HepG2 (cell line): ENCODE measurements at regions not wholly inside any gene's neighbourhood (a gene's known extent, or its start where the extent isn't known, plus 50 kb on each side); places are given as distances from the start of the nearest gene placed in this dataset.

Source experiments
- ASH2L ChIP-seq: fragments of 300-600, 200-600 bp; sonication (generic); IDR thresholded peaks from 2 replicates; pipeline ENCODE4 v1.7.0; 2017; ENCODE audit warnings: low read depth, mild to moderate bottlenecking, moderate library complexity, mixed read lengths, low read length; ENCODE audit not compliant: insufficient read length
- BATF2 ChIP-seq: sonication (generic); formaldehyde crosslinking; IDR thresholded peaks from 2 replicates; pipeline ENCODE4 v1.8.0; 2022; ENCODE audit warnings: mild to moderate bottlenecking, missing genetic modification reagents, moderate library complexity
- EHMT2 ChIP-seq: fragments of 200-600 bp; sonication (generic); IDR thresholded peaks from 2 replicates; pipeline ENCODE4 v1.7.0; 2017; ENCODE audit warnings: antibody characterized with exemption, low read depth, low read length, borderline replicate concordance
- HDAC2 ChIP-seq: sonication (generic); formaldehyde crosslinking; IDR thresholded peaks from 2 replicates; pipeline ENCODE4 v1.4.0; 2020; ENCODE audit warnings: missing genetic modification reagents
- HHEX ChIP-seq: IDR thresholded peaks from 2 replicates; pipeline ENCODE4 v1.6.1; 2016; ENCODE audit warnings: control low read depth
- HIVEP1 ChIP-seq: sonication (generic); formaldehyde crosslinking; IDR thresholded peaks from 2 replicates; pipeline ENCODE4 v1.4.0; 2020; ENCODE audit warnings: mild to moderate bottlenecking, missing genetic modification reagents
- HNF4G ChIP-seq, 2 experiments: sonication (generic) in 1 of 2; formaldehyde crosslinking in 1 of 2; IDR thresholded peaks; 2 replicates each; pipeline versions ENCODE4 v1.4.0 to v1.6.1; 2011 to 2020; ENCODE audit warnings: borderline replicate concordance in 2 of 2, low read depth in 2 of 2, mild to moderate bottlenecking in 2 of 2, low read length in 1 of 2, missing genetic modification reagents in 1 of 2, moderate library complexity in 1 of 2
- KDM3A ChIP-seq: IDR thresholded peaks from 2 replicates; pipeline ENCODE4 v1.6.1; 2018; ENCODE audit warnings: low read depth, missing compliant biosample characterization
- NFE2L1 ChIP-seq: sonication (generic); formaldehyde crosslinking; IDR thresholded peaks from 2 replicates; pipeline ENCODE4 v1.4.0; 2020; ENCODE audit warnings: missing genetic modification reagents, mild to moderate bottlenecking, borderline replicate concordance
- NFYB ChIP-seq: sonication (generic); formaldehyde crosslinking; IDR thresholded peaks from 2 replicates; pipeline ENCODE4 v1.4.0; 2020; ENCODE audit warnings: missing genetic modification reagents
- PHF5A ChIP-seq: IDR thresholded peaks from one replicate; pipeline ENCODE4 v1.6.1; 2018; ENCODE audit warnings: low read depth, missing genetic modification reagents; ENCODE audit not compliant: unreplicated experiment
- PREB ChIP-seq: sonication (generic); formaldehyde crosslinking; IDR thresholded peaks from 2 replicates; pipeline ENCODE4 v1.4.0; 2020; ENCODE audit warnings: missing genetic modification reagents
- SIN3B ChIP-seq: fragments of 150-350 bp; IDR thresholded peaks from 2 replicates; pipeline ENCODE4 v1.6.1; 2014; ENCODE audit warnings: low read length
- SP140L ChIP-seq: sonication (generic); formaldehyde crosslinking; IDR thresholded peaks from 2 replicates; pipeline ENCODE4 v1.4.0; 2020; ENCODE audit warnings: missing genetic modification reagents, borderline replicate concordance
- TEF ChIP-seq: sonication (generic); formaldehyde crosslinking; IDR thresholded peaks from 2 replicates; pipeline ENCODE4 v1.5.0; 2020; ENCODE audit warnings: missing genetic modification reagents
- ZBTB10 ChIP-seq: sonication (generic); formaldehyde crosslinking; IDR thresholded peaks from 2 replicates; pipeline ENCODE4 v1.4.0; 2020; ENCODE audit warnings: missing genetic modification reagents, borderline replicate concordance
- ZFY ChIP-seq: sonication (generic); formaldehyde crosslinking; IDR thresholded peaks from 2 replicates; pipeline ENCODE4 v1.4.0; 2020; ENCODE audit warnings: missing genetic modification reagents
- ZMYM3 ChIP-seq: sonication (generic); formaldehyde crosslinking; IDR thresholded peaks from 2 replicates; pipeline ENCODE4 v1.5.1; 2020; ENCODE audit warnings: mild to moderate bottlenecking, missing genetic modification reagents
- ZNF224 ChIP-seq: sonication (generic); formaldehyde crosslinking; IDR thresholded peaks from 2 replicates; pipeline ENCODE4 v1.5.0; 2020; ENCODE audit warnings: mild to moderate bottlenecking, missing genetic modification reagents
- ZNF496 ChIP-seq: sonication (generic); formaldehyde crosslinking; IDR thresholded peaks from 2 replicates; pipeline ENCODE4 v1.8.1; 2023; ENCODE audit warnings: mild to moderate bottlenecking, moderate library complexity, missing genetic modification reagents; ENCODE audit not compliant: insufficient replicate concordance
- ZNF503 ChIP-seq: sonication (generic); formaldehyde crosslinking; IDR thresholded peaks from 2 replicates; pipeline ENCODE4 v1.4.0; 2020; ENCODE audit warnings: missing genetic modification reagents
- ZNF558 ChIP-seq: sonication (generic); formaldehyde crosslinking; IDR thresholded peaks from 2 replicates; pipeline ENCODE4 v1.9.0; 2022; ENCODE audit warnings: mild to moderate bottlenecking, missing genetic modification reagents, borderline replicate concordance
- ZSCAN31 ChIP-seq: sonication (generic); formaldehyde crosslinking; IDR thresholded peaks from 2 replicates; pipeline ENCODE4 v1.5.0; 2020; ENCODE audit warnings: low read depth, mild to moderate bottlenecking, missing genetic modification reagents

GRCh38 chr6:157728183-157728881 lies 94.7 kb upstream of the SNX9 start (continued):
- TF ChIP-seq NFE2L1 (CRISPR knock-in tag) (no peak), HIVEP1 (CRISPR knock-in tag) (no peak), ZNF224 (CRISPR knock-in tag) (no peak), ZNF503 (CRISPR knock-in tag) (no peak), ZBTB10 (CRISPR knock-in tag) (no peak), ZSCAN31 (CRISPR knock-in tag) (no peak), HNF4G (IDR thresholded peaks at IDR 0.05; ENCODE audit: borderline replicate concordance, low read depth, low read length) (peak; percentile 96), HNF4G (CRISPR knock-in tag; IDR thresholded peaks at IDR 0.05; ENCODE audit: borderline replicate concordance, low read depth) (peak; percentile 92; the same call in 1 of the 2 replicates), HDAC2 (CRISPR knock-in tag) (peak; percentile 94), BATF2 (CRISPR knock-in tag) (no peak), EHMT2 (peak; percentile 19; the same call in 1 of the 2 replicates), SIN3B (no peak), ZNF558 (no peak), ZMYM3 (CRISPR knock-in tag) (peak; percentile 69), NFYB (CRISPR knock-in tag) (peak; percentile 57), HHEX (CRISPR knock-in tag) (no peak), PREB (CRISPR knock-in tag) (no peak), SP140L (CRISPR knock-in tag) (no peak), ZNF496 (CRISPR knock-in tag) (no peak), PHF5A (CRISPR knock-in tag) (peak; percentile 72), TEF (CRISPR knock-in tag) (no peak), ZFY (0 out of 2 replicates have a peak, but pooled peaks have one; percentile 6), ASH2L (peak; percentile 71), KDM3A (CRISPR knock-in tag) (no peak)
